GM12873 (cell line): ENCODE measurements at regions not wholly inside any gene's neighbourhood (a gene's known extent, or its start where the extent isn't known, plus 50 kb on each side); places are given as distances from the start of the nearest gene placed in this dataset.

ENCODE experiments used
- TF ChIP-seq, protein P1 (sequence below): IDR thresholded peaks from 2 replicates; pipeline ENCODE4 v1.5.1; 2012; ENCODE audit warnings: low read depth, mild to moderate bottlenecking, moderate library complexity, low read length, control low read depth; ENCODE audit not compliant: insufficient read depth; ENCODE audit errors: missing control alignments

DNA sequence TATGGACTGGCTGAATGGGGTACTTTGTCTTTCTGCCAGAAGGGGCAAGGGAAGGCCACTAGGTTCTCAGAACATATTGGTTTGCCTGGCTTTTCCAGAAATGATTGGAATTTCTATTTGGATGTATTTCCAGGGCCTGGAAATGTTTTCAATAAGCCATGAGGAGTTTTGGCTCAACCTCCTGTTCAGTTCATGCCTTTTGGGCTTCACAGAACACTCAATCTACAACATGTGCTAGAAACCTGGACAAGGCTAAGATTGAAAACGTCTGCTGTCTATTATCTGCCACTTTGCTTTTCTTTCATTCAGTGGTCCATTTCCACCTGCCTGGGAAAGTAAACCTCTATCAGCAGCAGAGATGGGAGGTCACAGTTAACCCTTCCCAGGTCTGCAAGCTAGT is 793.4 kb downstream of the TENT5A start:
- TF ChIP-seq, protein P1, sequence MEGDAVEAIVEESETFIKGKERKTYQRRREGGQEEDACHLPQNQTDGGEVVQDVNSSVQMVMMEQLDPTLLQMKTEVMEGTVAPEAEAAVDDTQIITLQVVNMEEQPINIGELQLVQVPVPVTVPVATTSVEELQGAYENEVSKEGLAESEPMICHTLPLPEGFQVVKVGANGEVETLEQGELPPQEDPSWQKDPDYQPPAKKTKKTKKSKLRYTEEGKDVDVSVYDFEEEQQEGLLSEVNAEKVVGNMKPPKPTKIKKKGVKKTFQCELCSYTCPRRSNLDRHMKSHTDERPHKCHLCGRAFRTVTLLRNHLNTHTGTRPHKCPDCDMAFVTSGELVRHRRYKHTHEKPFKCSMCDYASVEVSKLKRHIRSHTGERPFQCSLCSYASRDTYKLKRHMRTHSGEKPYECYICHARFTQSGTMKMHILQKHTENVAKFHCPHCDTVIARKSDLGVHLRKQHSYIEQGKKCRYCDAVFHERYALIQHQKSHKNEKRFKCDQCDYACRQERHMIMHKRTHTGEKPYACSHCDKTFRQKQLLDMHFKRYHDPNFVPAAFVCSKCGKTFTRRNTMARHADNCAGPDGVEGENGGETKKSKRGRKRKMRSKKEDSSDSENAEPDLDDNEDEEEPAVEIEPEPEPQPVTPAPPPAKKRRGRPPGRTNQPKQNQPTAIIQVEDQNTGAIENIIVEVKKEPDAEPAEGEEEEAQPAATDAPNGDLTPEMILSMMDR: no peak

DNA sequence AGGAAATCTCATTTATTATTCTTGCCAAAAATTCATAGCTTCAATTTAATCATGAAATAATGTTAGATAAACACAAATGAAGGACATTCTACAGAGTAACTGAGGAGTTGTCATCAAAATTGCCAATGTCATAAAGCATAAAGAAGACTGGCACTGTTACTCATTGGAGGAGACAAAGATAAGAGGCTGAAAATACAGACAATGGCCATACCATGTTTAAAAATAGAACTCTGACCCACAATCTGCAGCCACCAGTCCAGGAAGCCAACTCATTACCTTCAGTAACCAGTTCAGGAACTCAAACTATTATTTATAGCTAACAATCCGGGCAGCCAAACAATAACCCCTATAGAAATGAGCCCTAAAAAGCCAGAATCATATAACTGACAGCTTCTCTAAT is 795.6 kb downstream of the TENT5A start:
- TF ChIP-seq, protein P1: no peak

DNA sequence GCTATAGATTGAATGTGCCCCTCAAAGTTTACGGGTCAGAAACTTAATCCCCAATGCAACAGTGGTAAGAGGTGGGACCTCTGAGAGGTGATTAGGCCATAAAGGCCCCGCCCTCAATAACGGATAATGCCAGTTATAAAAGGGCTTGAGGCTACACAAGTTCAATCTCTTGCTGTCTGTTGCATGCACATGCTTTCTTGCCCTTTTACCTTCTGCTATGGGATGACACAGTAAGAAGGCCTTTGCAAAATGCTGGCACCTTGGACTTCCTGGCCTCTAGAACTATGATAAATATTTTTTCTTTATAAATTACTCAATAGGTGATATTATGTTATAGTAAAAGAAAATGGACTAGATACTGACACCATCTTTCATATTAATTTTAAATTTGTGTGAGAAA is 806.1 kb downstream of the TENT5A start:
- TF ChIP-seq, protein P1: no peak

DNA sequence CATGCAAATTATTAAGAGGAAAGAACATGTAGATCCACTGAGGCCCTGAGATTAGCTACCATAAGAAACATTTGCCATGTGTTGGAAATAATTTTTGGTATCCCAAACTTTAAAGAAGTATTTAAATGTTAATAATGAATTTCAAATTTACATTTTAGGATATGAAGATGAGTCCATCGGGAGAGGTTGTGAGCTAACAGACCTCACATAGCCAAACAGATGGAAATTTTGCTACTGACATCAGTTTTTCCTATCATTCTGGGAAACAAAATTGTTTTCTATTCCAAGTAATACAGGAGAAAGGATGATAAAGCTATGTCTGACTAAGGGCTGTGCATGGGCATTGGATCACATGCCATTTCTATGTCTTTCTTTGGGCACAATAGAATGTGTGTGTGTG is 809.6 kb downstream of the TENT5A start:
- TF ChIP-seq, protein P1: no peak

DNA sequence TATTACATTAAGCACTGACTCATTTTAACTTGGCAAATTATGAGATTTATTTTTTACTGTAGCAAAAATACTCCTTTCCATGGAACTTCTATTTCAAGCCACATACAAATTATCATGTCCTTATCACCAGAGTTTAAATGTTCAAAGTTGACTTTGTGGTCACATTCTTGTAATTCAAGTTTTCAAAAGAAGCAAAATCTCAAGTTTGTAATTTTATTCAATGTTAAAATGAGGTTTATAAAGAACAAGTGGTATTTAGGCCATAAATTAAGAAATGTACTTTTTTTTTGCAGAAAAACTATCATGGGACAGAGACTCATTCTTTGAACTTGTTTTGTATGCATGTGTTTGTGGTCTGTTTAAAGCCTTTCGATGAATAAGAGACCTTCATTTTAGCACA is 811.5 kb downstream of the TENT5A start:
- TF ChIP-seq, protein P1: no peak

DNA sequence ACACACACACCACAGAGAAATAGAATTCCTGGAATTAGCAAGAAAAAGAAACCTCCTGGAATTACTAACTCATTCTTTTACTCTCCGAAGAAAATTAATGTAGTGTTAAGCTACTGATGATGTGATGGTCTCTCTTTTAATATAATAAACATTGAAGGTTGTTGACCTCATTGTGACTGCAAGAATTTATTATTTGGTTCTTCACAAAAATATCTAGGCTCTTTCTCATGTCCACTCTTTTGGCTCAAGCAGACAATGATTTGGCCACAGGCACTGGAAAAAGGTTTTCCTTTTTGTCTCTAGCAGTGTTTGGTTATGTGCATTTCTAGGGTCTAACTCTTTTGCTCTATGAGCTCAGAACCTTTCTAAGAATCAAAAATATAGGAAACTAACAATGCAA is 811.9 kb downstream of the TENT5A start:
- TF ChIP-seq, protein P1: no peak

DNA sequence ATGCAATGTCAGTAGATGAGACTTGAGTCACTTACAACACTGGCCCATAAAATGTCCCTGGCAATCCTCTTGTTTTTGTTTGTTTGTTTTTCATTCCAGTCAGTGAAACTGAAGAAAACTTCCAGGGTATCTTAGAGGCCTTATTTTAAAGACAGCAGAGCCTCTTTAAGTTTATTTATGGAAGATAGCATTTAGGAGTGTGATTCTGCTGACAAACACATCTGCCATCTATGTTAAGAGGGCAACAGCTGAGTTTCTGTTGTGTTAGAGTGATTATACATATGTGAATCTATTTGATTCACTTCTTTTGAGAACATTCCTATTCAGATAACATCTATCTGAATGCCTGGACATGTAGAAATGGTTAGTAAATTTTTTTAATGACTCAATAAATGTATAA is 812.6 kb downstream of the TENT5A start:
- TF ChIP-seq, protein P1: no peak
